ENCODE measurements at regions not wholly inside any gene's neighbourhood (a gene's known extent, or its start where the extent isn't known, plus 50 kb on each side); places are given as distances from the start of the nearest gene placed in this dataset.
"Not testable (repeated sequence)": the region's sequence is repeated elsewhere in the genome, so short reads cannot be mapped to it uniquely, and the experiment has no call there.

DNA sequence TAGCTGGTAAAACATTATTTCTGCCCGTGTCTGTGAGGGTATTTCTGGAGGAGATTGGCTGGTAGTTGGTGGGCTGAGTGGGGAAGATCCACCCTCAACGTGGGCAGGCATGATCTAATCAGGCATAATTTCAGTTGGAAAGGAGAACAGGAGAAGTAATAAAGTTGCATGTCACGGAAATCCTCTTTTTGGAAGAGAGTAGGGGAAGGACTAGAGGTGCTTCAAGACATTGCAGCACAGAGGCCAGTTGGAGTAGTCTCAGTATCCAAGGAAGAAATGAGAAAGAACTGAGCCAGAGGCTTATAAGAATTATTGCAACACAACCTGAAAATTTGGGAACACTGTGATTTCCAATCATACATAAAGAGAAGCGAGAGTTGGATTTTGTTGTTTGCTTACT, 1155.1 kb downstream of the FAM181B start:
- no peak for DNase-seq (ENCODE audit: low read depth in 2 of 2)

DNA sequence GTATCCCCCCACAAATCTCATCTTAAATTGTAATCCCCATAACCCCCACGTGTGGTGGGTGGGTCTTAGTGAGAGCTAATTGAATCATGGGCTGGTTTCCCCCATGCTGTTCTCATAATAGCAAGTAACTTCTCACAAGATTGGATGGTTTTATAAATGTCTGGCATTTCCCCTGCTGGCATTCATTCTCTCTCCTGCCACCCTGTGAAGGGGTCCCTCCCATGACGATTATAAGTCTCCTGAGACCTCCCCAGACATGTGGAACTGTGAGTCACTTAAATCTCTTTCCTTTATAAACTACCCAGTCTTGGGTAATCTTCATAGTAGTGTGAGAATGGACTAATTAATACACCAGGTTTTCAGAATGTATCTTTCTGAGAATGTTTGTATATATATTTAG, 1159.4 kb downstream of the FAM181B start:
- no peak for DNase-seq (ENCODE audit: low read depth in 2 of 2)

DNA sequence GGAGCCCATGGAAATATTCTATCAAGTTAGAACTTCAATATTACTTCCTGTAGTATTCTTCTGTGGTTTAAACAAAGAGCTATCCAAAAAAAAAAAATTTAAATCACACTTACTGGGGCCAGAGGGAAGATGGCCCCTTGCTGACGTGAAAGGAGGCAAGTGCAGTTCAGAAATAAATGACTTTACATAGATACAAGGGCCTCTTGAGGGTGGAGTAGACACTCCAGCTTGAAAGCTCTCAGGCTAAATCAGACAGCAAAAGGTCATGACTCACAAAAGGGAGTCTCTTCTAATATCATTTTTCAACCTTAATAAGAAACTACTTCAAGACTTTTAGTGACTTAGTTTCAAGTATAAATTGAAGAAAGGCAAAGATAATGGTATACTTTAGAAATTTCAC, 1160.3 kb downstream of the FAM181B start:
- no peak for DNase-seq (ENCODE audit: low read depth in 2 of 2)

DNA sequence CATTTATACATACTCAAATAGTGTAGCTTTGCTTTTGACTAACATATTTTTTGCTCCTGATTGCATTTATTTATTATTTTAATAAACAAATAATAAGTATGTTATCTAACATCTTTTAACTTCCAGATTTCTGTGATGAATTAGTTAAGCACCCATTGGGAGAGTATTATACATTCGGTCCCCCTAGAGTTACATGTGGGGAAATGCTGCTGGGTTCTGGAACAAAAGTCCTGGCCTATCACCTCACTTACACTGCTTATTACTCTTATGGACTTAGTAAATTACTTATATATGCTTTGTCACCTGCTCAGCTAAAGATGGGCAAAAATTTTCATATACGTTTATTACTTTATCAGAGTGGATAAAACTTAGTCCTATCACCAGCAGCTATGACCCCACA, 1163.0 kb downstream of the FAM181B start:
- DNase-seq (ENCODE audit: low read depth in 2 of 2): no peak

DNA sequence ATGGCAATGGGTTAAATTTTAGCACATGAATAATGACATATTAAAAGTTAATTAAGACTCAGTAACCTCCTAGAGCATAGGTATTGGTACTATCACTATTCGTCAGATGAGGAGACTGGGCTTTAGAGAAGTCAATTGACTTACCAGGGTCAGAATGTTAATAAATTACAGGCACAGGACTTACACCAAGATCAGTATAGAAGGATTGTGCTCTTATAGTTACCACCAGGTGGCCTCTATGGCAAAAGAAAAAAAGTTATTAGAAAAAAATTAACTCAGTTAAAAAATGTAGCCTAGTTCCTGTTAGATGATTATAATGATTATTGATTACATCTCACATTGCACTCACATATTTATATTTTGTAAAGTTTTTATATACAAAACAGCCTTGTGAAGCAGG, 1163.7 kb downstream of the FAM181B start:
- DNase-seq (ENCODE audit: low read depth in 2 of 2): no peak

DNA sequence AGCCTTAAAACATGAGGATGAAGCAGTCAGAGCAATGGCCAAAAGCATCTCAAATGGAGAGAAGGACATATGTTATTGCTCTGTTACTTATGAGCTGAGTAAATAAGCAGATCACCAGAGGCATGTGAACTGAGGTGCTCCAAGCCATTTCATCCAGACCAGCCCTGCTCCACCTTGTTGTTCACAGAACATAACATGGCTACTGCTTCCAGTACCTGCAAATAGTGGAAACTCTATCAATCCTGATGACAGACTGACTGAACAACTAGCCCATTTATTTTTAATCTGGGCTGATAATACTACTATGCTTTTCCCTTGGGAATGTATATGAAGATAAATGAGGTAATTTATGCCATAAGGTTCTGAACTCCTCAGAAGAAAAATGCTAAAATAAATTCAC, 1164.7 kb downstream of the FAM181B start:
- no peak for DNase-seq (ENCODE audit: low read depth in 2 of 2)

DNA sequence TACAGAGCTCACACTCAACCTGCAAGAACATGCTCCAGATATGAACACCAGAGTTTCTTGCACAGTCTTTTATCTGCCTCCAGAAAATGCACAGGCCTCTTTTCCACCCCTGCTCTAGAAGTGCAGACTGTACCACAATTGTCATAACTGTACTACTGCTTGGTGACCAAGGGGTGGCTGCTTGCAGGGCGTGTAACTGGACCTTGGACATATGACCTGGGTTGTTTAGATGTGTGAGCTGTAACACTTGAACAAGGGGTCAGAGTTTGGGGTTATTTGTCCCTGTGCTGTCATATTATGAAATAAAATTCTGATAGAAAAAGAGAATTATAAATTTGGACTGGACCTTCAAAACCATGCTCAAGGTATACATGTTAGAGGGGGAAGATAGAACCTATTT, 1185.5 kb downstream of the FAM181B start:
- no peak for DNase-seq (ENCODE audit: low read depth in 2 of 2)

DNA sequence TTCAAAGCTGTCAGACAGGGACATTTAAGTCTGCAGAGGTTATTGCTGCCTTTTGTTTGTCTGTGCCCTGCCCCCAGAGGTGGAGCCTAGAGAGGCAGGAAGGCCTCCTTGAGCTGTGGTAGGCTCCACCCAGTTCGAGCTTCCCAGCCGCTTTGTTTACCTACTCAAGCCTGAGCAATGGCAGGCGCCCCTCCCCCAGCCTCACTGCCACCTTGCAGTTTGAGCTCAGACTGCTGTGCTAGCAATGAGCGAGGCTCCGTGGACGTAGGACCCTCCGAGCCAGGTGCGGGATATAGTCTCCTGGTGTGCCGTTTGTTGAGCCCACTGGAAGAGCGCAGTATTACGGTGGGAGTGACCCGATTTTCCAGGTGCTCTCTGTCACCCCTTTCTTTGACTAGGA, 1193.9 kb downstream of the FAM181B start:
- not testable (repeated sequence) for DNase-seq (ENCODE audit: low read depth in 2 of 2)

DNA sequence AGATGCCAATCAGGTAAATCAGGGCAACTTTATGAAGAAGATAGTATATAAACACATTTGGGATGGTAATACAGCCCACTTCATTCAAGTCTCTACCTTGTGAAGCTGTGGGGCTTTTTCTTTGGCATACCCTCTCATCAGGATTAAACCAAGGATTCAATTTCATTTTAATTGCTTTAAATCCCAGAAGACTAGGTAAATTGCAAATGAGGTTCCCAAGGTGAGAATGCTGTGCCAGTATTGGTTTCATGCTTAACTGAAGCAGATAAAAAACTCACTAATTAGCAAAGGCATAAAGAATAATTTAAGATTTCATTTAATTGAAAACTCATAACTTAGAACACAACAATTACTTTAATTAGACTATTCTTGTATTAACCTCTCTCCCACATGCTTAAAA, 1218.1 kb downstream of the FAM181B start:
- DNase-seq (ENCODE audit: low read depth in 2 of 2): no peak

DNA sequence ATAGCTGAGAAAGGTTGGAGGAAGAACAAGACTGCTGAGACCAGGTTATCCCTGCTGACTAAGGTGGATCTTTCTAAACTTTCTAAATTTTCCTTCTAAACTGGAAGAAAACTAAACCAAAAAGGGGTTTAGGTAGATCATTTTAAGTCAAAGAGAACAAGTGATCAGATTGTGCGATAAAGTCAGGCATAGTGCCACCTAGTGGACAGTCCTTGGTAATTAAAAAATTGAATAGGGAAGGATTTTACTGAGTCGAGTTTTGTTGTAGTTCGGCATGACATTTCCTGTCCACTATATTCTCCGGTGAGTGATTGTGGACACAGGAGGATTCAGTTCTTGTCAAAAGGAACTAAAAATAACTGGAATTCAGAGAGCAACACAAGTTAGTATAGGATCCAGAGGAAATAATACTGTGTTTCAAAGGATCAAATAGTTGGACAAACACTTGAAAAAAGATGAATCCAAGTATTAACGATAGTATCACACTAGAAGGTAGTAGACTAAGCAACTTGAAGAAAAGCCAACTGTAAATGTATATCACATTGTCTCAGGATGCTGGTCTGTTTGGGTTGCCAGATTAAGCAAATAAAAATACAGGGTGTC, 1236.4 kb downstream of the FAM181B start:
- DNase-seq (ENCODE audit: low read depth in 2 of 2): no peak

DNA sequence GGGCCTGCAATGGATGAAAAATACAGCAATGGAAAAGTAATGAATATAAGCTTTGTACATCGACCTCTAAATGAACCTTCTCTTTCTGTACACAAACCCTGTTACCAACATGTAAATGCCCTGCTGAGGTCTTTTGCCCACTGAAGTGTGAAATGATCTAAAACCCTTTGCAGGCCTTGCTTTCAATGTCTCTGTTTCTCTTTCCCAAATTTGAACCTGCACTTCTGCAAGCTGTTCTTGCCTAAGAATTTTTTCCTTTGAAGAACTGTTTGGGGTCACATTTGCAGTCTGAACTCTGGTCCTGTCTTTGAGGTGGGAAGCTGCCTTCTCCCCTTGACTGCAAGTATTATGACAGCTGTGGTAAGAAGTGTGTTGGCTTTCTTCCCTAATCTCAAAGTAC, 1237.1 kb downstream of the FAM181B start:
- no peak for DNase-seq (ENCODE audit: low read depth in 2 of 2)

DNA sequence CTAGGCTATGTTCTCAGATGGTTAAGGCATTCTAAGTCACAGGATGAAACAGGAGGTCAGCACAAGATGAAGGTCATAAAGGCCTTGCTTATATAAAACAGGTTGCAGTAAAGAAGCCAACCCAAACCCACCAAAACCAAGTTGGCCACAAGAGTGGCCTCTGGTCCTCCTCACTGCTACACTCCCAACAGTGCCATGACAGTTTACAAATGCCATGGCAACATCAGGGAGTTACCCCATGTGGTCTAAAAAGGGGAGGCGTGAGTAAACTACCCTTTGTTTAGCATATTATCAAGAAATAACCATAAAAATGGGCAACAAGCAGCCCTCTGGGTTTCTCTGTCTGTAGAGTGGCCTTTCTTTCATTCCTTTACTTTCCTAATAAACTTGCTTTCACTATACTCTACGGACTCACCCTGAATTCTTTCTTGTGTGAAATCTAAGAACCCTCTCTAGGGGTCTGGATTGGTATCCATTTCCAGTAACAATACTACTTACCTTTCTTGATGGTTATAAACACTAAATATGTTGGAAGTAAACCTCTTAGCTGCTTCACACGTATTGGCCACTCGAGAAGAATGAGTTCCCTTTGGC, 1237.9 kb downstream of the FAM181B start:
- no peak for DNase-seq (ENCODE audit: low read depth in 2 of 2)

DNA sequence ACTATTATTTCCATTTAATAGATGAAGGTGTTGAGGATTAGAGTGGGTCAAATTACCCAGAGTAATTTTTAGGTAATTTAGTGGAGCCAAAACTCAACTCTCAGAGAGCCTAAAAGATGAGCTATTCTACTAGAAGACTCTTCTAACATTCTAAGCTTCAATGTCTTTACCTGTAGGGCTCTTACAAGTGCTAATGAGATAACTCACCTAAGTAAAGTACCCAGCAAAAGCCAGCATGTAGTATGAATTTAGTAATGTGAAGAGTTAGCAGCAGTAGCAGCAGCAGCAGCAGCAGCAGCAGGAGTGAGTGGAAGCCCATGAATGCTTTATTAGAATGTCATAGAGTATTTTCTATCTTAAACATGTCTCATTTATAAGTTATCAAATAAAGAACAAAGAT, 1239.2 kb downstream of the FAM181B start:
- DNase-seq (ENCODE audit: low read depth in 2 of 2): no peak

DNA sequence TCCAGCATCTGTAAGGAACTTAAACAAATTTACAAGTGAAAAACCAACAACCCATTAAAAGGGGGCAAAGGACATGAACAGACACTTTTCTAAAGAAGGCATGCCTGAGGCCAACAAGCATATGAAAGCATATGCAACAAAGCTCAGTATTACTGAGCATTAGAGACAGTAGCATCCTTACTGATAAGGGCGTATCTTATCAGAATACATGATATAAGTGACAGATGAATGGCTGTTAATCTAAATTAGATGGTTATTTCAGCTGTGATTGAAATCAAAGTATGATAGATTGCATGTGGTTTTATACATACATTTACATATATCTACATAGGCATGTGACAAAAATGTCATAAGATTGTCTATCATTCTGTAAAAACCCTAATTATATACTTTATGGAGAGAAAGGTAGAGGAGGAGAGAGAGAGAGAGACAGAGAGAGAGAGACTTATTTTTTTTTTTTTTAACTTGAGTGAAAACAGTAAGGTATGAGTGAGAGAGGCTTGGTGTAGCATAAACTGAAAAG, 1240.7 kb downstream of the FAM181B start:
- DNase-seq (ENCODE audit: low read depth in 2 of 2): no peak

DNA sequence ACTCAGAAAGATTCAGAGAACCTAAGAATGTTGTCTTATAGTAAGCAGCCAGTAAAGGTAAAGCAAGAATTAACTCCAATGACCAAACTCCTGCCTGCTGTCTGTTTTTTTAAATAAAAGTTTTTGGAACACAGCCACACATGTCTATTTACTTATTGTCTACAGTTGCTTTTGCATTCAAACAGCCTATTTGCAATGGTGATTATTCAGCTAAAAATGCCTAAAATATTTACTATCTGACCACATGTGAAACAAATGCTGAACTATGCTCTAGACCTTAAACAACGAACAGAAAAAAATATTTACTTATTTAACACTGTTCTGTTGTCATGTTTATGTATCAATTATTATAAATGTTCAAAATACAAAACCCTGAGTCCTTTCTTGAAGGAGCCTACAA, 1246.6 kb downstream of the FAM181B start:
- DNase-seq (ENCODE audit: low read depth in 2 of 2): no peak

DNA sequence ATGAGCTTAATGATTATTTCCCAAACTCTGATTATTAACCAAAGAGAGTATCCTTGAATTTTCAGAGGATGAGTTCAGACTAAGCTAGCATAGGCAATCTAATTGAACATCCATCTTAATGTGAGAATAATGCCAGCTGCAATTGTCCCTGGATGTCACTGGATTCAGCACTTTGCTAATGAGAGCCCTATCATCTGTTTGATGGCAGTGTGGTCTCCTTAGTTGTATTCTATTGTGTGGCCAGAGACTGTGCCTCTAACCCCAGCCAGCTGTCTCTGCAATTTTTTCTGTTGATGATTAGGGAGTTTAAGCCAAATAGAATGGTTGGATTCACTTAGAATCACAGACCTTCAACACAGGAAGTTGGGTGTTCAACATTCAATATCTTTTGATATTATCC, 1249.5 kb downstream of the FAM181B start:
- no peak for DNase-seq (ENCODE audit: low read depth in 2 of 2)

DNA sequence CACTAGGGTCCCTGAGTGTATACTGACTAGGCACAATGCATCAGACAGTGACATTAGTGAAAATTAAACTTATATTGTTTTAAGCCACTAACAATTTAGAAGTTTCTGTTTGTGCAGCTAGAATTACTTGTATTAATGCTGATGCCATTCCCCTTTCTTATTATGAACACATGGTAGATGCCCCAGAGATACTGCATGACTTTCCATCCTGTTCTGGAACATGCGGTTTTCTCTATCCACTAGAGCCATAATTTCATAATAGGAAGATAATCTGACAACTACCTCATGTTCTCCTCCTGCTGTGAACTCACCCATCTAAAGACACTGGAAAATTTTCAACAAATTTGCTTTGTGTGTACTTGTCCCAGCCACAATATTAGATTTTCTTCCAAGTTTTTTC, 1256.4 kb downstream of the FAM181B start:
- no peak for DNase-seq (ENCODE audit: low read depth in 2 of 2)

DNA sequence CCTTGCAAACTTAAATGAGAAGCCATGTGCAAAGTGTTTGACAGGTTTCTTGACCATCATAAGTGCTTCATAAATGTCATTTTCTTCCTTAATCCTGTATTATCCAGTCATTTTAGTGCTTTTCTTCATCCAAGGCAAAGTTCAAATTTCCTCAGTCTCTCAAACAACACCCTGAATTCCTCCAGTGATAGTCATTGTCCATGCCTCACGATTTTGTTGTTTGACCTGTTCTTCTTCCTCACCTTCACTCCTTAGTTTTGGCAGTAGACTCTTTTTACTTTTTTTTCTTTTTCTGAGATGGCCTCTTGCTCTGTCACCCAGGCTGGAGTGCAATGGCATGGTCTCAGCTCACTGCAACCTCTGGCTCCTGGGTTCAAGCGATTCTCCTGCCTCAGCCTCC, 1257.3 kb downstream of the FAM181B start:
- no peak for DNase-seq (ENCODE audit: low read depth in 2 of 2)

DNA sequence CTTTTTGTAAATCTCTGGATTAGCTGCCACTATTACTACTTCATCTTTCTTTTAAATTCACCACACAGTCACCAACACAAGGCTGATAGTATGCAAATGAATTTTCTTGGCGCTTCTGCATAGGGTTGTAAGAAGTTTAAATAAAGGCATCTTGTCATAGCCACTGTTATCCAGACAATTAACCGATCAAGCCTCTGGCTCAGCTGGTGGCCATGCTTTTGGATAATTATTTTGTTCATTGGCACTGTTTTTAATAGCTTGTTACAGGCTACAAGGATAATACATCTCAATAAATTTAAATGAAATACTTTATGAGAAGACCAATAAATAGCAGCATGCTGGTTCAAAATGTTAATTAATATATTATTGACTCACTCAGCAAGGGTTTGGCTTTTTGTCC, 1261.0 kb downstream of the FAM181B start:
- DNase-seq (ENCODE audit: low read depth in 2 of 2): no peak

DNA sequence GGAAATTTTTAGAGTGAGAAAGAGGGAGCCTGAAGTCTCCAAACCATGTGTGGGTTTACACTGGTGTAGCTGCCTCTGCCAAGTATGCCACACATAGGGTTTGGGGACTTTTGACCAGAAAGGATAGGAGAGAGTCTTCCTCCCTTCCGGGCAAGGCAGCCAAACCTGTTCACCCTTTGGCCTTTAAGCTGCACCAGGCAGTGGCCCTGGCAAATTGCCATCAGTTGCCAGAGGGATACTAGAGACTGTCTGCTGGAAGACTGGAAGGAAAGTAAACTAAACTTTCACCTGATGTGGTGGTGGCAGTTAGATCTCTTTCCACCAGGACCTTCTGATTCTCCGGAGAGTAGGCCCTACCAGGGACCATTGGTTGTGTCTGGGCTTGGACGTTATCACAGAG, 1263.2 kb downstream of the FAM181B start:
- no peak for DNase-seq (ENCODE audit: low read depth in 2 of 2)

DNA sequence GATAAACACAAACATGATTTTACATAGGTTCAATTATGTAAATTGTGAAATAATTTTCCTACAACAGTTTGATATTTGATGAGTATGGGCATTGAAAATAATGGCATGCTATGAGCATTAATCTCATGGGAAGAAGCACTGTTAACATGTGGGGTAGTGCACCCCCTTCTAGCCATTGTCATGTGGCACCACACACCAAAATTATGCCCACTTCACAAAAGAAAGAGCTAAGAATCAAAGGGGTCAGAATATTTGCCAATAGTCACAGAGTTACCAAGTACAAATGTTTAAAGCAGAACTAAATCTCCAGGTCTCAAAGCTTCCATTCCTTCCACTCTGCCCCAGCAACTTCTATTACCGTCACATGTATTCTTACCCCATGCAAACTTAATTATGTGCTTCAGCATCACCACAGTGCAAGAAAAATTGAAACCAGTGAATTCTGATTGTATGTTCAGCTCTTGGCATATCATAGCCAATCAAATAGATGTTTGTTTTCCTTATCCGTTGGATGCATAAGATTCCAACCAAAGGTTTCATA, 1273.8 kb downstream of the FAM181B start:
- no peak for DNase-seq (ENCODE audit: low read depth in 2 of 2)

DNA sequence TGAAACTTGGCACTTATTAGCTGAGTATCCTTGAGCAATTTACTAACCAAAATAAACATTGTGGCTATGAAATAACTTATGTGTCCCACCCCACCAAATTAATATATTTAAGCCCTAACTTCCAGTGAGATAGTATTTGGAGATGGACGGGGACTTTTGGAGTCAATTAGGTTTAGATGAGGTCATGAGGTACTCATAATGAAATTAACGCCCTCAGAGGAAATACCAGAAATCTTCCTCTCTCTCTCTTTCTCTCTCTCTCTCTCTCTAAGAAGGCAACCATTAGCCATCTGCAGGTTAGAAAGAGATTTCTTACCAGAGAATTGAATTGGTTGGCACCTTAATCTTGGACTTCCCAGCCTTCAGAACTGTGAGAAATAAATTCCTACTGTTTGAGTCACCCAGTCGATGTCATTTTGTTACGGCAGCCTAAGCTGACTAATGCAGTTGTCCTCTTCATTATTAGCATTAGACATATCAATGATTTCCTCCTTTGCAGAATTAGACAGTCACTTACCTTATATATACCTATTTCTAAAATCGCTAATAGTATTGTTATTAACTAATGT, 1284.0 kb downstream of the FAM181B start:
- DNase-seq (ENCODE audit: low read depth in 2 of 2): no peak

DNA sequence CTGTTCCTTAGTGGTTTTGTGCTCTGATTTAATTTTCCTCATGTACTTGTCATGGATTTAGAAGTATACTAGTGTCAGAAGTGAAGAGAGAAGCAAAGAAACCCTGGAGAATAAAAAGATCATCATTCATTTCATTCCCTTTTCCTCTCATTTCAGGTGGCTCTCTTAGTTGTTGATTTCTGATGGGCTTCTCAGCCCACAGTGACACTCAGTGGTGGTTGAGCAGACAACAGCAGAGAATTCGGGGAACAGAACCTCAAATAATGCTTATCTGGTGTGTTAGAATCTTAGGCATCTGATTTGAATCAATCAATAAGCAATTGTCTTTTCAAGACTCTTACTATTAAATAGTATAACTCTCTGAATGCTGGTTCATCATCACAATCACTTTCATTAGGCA, 1289.4 kb downstream of the FAM181B start:
- no peak for DNase-seq (ENCODE audit: low read depth in 2 of 2)
